CD4-positive, alpha-beta T cell treated with Interleukin-12 subunit alpha and Interleukin-12 subunit beta, for 1 hour (primary cell): ENCODE measurements at regions not wholly inside any gene's neighbourhood (a gene's known extent, or its start where the extent isn't known, plus 50 kb on each side); places are given as distances from the start of the nearest gene placed in this dataset.

Experiments
- DNase-seq: peaks from one replicate; pipeline ENCODE4 v3.0.0-alpha.2; 2020

GRCh38 chr1:57901208-57901919 is 477.5 kb upstream of the DAB1 start:
- no peak for DNase-seq

DNA sequence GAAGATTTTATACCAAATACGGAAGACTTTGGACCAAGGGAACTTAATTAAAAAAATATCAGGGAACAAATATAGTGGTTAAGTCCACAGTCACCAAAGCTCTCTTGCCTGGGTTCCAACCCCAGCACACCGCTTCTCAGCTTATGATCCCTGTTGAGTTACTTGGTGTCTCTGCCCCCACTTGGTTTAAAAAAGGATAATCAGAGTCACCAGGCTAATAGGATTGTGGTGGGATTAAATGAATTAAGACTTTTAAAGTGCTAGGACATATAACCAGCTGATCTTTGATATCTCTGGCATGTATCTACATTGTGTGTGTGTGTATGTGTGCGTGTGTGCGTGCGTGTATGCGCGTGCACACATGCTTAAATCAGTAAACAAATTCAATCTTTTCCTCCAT is 474.7 kb upstream of the DAB1 start:
- no peak for DNase-seq

DNA sequence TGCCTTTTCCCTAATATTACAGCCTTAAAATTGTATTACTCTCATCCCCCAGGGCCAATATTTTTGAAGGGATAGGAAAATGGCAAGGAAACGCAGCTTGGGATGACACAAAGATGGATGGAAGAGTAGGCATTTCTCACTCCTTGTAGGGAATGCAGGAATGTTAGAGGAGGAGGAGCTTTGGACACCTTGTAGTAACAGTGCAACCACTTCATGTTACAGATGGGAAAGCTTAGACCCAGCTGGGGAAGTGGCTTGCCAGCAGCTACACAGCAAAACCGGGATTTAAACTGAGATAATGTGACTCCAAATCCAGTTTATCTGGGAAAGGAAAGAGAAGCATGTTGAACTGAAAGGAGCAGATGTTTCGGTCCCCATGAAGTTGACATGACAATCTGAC is 473.7 kb upstream of the DAB1 start:
- no peak for DNase-seq

- DNase-seq = no peak
These were observed 470.5 kb upstream of the DAB1 start for GRCh38 chr1:57894315-57894714.

GRCh38 chr1:57889676-57890320 is 465.9 kb upstream of the DAB1 start:
- no peak for DNase-seq

DNA sequence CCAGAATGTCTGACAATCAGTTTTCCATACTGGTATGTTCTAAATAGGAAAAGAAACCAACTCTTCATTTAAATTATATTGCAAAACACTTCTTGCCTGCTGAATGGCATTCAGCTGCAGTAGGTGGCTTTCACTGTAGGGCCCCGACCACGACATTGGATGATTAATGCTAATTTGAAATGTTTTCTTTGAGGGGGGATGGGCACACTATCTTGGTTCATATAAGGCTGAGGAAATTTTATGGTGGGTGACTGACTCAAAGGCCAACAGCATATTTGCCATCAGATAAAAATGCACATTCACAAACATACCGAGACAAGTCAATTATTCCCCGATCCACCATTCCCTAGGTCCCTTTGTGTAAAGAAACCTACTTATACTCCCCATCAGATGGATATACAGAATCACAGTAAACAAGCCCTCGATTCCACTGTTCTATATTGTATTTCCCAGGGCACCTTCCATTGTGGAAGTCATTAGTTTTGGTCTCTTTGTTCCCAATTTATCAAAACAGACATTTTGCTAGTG is 464.2 kb upstream of the DAB1 start:
- DNase-seq = no peak

- DNase-seq = no peak
These were observed 462.5 kb upstream of the DAB1 start for GRCh38 chr1:57886376-57886775.

DNA sequence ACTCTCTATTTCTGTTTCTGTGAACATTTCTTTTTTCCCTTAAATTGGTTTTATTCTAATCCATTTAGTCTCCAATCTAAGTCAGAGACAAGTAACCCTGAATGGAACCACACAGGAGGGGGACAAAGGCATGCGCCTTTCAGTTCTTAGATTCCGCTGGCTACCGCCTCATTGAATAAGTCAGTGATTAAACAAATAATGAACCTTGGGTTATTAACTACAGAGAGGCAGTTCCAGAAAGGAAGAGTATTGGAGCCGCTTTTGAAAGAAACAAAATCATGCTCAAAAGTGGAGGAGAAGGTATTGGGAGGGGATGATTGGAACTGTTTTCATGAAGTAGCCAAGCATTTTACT is 459.8 kb upstream of the DAB1 start:
- no peak for DNase-seq

GRCh38 chr1:57882934-57883641 is 459.2 kb upstream of the DAB1 start:
- no peak for DNase-seq

GRCh38 chr1:57882072-57882471 is 458.2 kb upstream of the DAB1 start:
- DNase-seq = no peak

GRCh38 chr1:57881639-57882038 is 457.8 kb upstream of the DAB1 start:
- DNase-seq = no peak

GRCh38 chr1:57879700-57880099 is 455.8 kb upstream of the DAB1 start:
- no peak for DNase-seq

GRCh38 chr1:57874418-57874877 is 450.6 kb upstream of the DAB1 start:
- no peak for DNase-seq

GRCh38 chr1:57872913-57873312 is 449.1 kb upstream of the DAB1 start:
- DNase-seq = no peak

- DNase-seq = no peak
These were observed 445.0 kb upstream of the DAB1 start for GRCh38 chr1:57868908-57869307.

- DNase-seq = no peak
These were observed 444.4 kb upstream of the DAB1 start for GRCh38 chr1:57868239-57868638.

GRCh38 chr1:57866998-57867397 is 443.1 kb upstream of the DAB1 start:
- DNase-seq = no peak

- DNase-seq = no peak
These were observed 437.2 kb upstream of the DAB1 start for GRCh38 chr1:57860931-57861565.

DNA sequence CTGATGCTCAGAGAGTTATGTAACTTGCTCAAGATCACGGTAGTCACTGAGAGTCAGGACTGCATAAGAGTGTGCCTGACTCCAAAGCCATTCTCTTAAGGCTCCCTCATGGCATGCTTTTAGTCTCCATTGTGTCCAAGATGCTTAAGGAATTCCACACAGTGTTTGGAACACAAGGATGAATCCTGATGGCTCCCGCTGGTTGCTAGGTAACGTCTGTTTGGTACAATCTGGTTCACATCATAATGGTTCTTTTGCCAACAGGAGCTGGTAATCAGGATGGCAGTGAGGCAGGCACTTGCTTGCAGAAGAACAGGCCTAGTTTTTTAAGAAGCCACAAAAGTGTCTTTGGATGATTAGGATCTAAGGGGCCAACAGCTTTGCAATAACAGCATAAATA is 436.5 kb upstream of the DAB1 start:
- DNase-seq = no peak

DNA sequence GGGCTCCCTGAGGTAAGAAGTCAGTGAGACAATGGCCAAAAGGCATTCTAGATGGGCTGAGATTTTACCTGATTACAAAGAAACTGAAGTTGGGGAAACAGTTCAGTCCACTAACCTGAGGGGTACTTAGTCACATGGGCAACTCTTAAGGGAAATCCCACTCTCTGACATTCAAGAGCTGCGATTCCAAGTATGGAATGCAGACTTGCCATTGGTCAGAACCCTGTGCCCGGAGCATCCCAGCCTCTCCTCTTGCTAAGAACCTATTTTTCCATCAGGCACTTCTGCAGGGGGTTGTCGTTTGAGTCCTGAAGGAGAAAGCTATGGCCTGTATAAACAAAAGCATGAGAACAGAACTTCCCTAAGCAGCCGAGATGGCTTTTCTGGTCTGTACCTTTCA is 434.9 kb upstream of the DAB1 start:
- DNase-seq = no peak

- DNase-seq = no peak
These were observed 433.9 kb upstream of the DAB1 start for GRCh38 chr1:57857809-57858208.

DNA sequence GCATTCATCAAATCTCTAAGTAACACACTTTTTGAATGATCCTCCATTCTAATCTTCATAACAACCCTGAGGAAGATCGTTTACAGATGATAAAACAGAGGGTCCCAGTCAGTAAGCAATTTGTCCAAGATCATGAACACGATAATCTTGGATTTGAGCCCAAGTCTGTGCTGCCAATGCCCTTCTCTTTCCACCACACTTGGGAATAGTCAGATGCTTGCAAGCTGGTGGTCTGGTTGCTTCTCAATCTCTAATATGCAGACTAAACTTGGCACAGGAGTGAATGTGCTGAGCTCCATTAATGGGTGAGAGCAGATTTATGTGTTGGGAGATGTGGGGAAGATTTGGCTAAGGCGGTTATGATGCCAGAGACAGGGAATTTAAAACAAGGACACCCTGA is 430.6 kb upstream of the DAB1 start:
- no peak for DNase-seq

DNA sequence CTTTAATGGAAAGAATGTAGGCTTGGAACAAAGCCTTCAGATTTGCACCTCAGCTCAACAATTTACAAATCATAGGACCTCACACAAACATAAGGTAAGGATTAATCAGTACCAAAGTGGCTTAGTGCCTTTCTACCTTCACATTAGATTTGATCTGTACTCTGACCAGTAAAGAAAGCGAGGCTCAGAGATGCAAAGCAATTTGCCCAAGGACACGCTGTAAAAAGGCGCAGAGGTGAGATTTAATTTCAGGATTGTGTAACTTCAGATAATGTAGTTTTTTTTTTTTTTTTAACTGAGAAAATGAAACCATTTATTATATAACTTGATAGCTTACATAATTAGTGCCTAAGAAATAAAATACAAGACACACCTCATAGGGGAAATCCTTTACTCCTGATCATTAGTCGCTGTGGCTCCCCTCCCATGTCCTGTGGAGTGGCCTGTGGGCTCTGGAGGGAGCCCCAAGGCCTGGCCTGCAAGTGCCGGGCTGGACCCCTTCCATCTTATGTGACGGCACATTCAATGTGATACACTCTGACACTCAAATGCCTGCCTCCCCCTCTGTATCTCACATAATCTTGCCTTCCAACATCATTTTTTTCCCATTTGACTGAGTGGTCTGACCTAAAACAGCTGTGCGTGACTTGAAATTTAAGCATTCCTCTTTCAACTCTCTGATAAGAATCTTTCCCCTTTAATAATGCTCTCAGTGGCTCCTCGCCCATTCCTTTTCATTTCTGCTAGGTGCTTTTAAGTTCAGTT is 426.5 kb upstream of the DAB1 start:
- DNase-seq = no peak
